ENCODE measurements at regions not wholly inside any gene's neighbourhood (a gene's known extent, or its start where the extent isn't known, plus 50 kb on each side); places are given as distances from the start of the nearest gene placed in this dataset.

DNA sequence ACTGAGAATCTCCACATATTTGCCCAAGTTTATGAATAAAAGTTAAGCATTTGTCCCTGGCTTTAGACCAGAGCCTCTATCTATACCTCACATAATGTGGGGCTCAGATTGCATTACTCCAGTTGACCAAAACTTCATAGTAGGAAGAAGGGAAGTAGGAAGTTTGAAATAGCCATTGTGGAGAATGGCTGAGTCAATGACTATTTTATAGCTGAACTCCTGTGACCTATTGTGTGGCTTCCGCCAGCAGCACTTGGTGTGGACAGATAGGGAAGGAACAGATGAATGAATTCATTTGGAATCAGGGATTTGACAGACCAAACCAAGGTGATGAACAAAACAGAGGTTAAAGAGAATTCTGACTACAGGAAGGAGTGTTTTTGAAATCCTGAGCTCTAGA, 92.9 kb upstream of the LPAR1 start:
- in situ Hi-C loops (cut with MboI; ENCODE audit: low pct_ligation_motif_present in 1 of 4, low pct_unique_long_range_greater_than_20kb in 1 of 4, low sequenced_read_pairs in 3 of 4): no loop called here

DNA sequence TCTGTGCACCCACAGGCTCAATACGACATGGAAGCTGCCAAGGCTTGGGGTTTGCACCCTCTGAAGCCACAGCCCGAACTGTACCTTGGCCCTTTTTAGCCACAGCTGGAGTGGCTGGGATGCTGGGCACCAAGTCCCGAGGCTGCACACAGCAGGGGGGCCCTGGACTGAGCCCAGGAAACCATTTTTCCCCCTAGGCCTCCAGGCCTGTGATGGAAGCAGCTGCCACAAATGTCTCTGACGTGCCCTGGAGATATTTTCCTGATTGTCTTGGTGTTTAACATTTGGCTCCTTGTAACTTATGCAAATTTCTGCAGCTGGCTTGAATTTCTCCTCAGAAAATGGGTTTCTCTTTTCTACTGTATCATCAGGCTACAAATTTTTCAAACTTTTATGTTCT, 82.3 kb upstream of the LPAR1 start:
- no peak overlapping the region for H3K4me3 ChIP-seq
- no peaks in the 10 kb centered on the region for H3K9me3 ChIP-seq
- no peaks in the 10 kb centered on the region for H3K36me3 ChIP-seq
- H3K27me3 ChIP-seq: no peaks in the 10 kb centered on the region
- in situ Hi-C loops (cut with MboI; ENCODE audit: low pct_ligation_motif_present in 1 of 4, low pct_unique_long_range_greater_than_20kb in 1 of 4, low sequenced_read_pairs in 3 of 4) (no loop called here), intact Hi-C loops (cut with DNase I; ENCODE audit: low total_unique reads) (no loop called here)
- DNase-seq: no peak
- H3K4me1 ChIP-seq: no peaks in the 10 kb centered on the region
- 63% methylated on average over 4 of the region's 4 CpGs; no CpG with 5 or more reads in 1 of the 2 donors for whole genome bisulfite sequencing, 2 donors (ENCODE audit: low coverage in 1 of 2)
- TF ChIP-seq POLR2A (IDR thresholded peaks at IDR 0.05): no peak
- TF ChIP-seq, protein P1, sequence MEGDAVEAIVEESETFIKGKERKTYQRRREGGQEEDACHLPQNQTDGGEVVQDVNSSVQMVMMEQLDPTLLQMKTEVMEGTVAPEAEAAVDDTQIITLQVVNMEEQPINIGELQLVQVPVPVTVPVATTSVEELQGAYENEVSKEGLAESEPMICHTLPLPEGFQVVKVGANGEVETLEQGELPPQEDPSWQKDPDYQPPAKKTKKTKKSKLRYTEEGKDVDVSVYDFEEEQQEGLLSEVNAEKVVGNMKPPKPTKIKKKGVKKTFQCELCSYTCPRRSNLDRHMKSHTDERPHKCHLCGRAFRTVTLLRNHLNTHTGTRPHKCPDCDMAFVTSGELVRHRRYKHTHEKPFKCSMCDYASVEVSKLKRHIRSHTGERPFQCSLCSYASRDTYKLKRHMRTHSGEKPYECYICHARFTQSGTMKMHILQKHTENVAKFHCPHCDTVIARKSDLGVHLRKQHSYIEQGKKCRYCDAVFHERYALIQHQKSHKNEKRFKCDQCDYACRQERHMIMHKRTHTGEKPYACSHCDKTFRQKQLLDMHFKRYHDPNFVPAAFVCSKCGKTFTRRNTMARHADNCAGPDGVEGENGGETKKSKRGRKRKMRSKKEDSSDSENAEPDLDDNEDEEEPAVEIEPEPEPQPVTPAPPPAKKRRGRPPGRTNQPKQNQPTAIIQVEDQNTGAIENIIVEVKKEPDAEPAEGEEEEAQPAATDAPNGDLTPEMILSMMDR (IDR thresholded peaks at IDR 0.05): no peak
- no peak for TF ChIP-seq POLR2AphosphoS5 (IDR thresholded peaks at IDR 0.05)
- TF ChIP-seq EP300 (IDR thresholded peaks at IDR 0.05; ENCODE audit: low read depth): no peak
- H3K27ac ChIP-seq: no peak overlapping the region

More for the DNA sequence above, 92.9 kb upstream of the LPAR1 start:
- WGBS, 2 donors (ENCODE audit: low coverage in 1 of 2): 83 to 84% methylated on average over 1 of the region's 1 CpG
- H3K27ac ChIP-seq: no peak overlapping the region
- H3K36me3 ChIP-seq: no peaks in the 10 kb centered on the region
- DNase-seq: no peak
- H3K9me3 ChIP-seq: no peaks in the 10 kb centered on the region
- H3K27me3 ChIP-seq: no peaks in the 10 kb centered on the region
- TF ChIP-seq POLR2AphosphoS5 (IDR thresholded peaks at IDR 0.05): no peak
- TF ChIP-seq POLR2A (IDR thresholded peaks at IDR 0.05): no peak
- TF ChIP-seq EP300 (IDR thresholded peaks at IDR 0.05; ENCODE audit: low read depth): no peak
- TF ChIP-seq, protein P1 (IDR thresholded peaks at IDR 0.05): no peak
- intact Hi-C loops (cut with DNase I; ENCODE audit: low total_unique reads): no loop called here
- no peaks in the 10 kb centered on the region for H3K4me1 ChIP-seq
- H3K4me3 ChIP-seq: no peak overlapping the region

DNA sequence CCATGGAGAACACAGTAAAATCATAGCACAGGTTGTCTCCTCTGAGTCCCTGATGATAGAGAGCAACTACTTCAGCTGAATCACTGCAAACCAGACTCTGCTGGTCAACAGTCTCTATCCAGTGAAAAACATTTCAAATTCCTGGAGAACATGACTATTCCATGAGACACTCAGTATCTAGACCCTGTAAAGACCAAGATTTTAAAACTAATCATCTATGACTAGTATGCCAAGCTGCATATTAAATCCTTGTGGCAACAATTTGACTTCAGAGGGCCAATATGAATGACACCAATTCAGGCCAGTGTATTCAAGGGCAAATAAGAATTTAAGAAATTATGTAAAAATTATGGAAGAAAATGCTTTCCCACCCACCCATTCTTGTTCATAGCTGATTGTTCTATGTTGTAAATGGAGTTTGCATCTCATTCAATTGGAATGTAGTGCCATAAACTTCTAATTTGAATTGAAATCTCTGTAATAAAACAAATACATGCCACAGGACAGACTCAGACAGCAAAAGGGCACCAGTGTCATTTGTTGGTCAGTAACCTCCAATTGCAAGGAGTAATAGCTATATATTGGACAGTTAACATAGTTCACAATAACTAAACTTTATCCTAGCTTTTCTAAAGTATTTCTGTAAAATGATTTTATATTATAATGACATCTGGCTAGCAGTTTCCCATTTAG, 80.1 kb upstream of the LPAR1 start:
- Histone ChIP-seq H3K4me1 (no peaks in the 10 kb centered on the region), H3K27me3 (no peaks in the 10 kb centered on the region), H3K27ac (no peak overlapping the region), H3K4me3 (no peak overlapping the region), H3K9me3 (no peaks in the 10 kb centered on the region), H3K36me3 (no peaks in the 10 kb centered on the region)
- DNase-seq: no peak
- in situ Hi-C loops (cut with MboI; ENCODE audit: low pct_ligation_motif_present in 1 of 4, low pct_unique_long_range_greater_than_20kb in 1 of 4, low sequenced_read_pairs in 3 of 4): no loop called here
- intact Hi-C loops (cut with DNase I; ENCODE audit: low total_unique reads): no loop called here
- TF ChIP-seq POLR2A (IDR thresholded peaks at IDR 0.05): no peak
- TF ChIP-seq EP300 (IDR thresholded peaks at IDR 0.05; ENCODE audit: low read depth): no peak
- TF ChIP-seq, protein P1 (IDR thresholded peaks at IDR 0.05): no peak
- no peak for TF ChIP-seq POLR2AphosphoS5 (IDR thresholded peaks at IDR 0.05)

DNA sequence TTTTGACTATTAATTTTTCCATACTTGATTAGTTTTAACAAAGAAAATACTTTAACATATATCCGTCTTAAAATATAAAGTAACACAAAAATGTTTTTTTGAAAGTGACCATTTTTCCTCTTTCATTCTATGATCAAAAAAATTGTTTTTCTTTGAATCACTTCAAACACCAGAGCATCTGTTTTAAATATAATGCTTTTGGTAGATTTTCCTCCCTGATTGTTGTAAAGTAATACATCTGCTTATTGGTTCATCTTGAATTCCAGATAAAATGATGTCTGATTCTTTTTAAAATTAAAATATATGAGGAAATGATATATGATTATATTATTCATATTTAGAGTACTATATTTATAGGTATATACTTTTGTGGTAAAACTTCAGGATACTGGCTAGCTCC, 76.2 kb upstream of the LPAR1 start:
- in situ Hi-C loops (cut with MboI; ENCODE audit: low pct_ligation_motif_present in 1 of 4, low pct_unique_long_range_greater_than_20kb in 1 of 4, low sequenced_read_pairs in 3 of 4) (no loop called here), intact Hi-C loops (cut with DNase I; ENCODE audit: low total_unique reads) (no loop called here)
- no peaks in the 10 kb centered on the region for H3K9me3 ChIP-seq
- DNase-seq: no peak
- H3K4me3 ChIP-seq: no peak overlapping the region
- WGBS, 2 donors (ENCODE audit: low coverage in 1 of 2): 83 to 89% methylated on average over 1 of the region's 1 CpG
- no peaks in the 10 kb centered on the region for H3K36me3 ChIP-seq
- H3K4me1 ChIP-seq: no peaks in the 10 kb centered on the region
- no peak overlapping the region for H3K27ac ChIP-seq
- H3K27me3 ChIP-seq: no peaks in the 10 kb centered on the region
- no peak for TF ChIP-seq POLR2AphosphoS5 (IDR thresholded peaks at IDR 0.05)
- TF ChIP-seq EP300 (IDR thresholded peaks at IDR 0.05; ENCODE audit: low read depth): no peak
- TF ChIP-seq POLR2A (IDR thresholded peaks at IDR 0.05): no peak
- TF ChIP-seq, protein P1 (IDR thresholded peaks at IDR 0.05): no peak

Data from transverse colon (tissue), 4 donors.